Upper lobe of left lung (tissue), 4 donors: ENCODE measurements at regions not wholly inside any gene's neighbourhood (a gene's known extent, or its start where the extent isn't known, plus 50 kb on each side); places are given as distances from the start of the nearest gene placed in this dataset.

Experiments
- POLR2A ChIP-seq, 4 donors: fragments of 450-650 bp; IDR thresholded peaks; one replicate each; pipeline ENCODE4 v1.5.1; 2016 to 2017; ENCODE audit warnings: antibody characterized with exemption in 4 of 4, mild to moderate bottlenecking in 2 of 4
- POLR2AphosphoS5 ChIP-seq, 2 donors: sonication (generic); formaldehyde crosslinking; IDR thresholded peaks; one replicate each; pipeline ENCODE4 v1.5.1; 2017; ENCODE audit warnings: antibody characterized with exemption in 2 of 2
- TF ChIP-seq, protein P1 (sequence below), 6 experiments: fragments of 450-650 bp in 4 of 6; fragments of 200-600 bp in 2 of 6; sonication (generic) in 2 of 6; IDR thresholded peaks; one replicate each; pipeline ENCODE4 v1.5.1; 2016 to 2019; ENCODE audit warnings: antibody characterized with exemption in 6 of 6

DNA sequence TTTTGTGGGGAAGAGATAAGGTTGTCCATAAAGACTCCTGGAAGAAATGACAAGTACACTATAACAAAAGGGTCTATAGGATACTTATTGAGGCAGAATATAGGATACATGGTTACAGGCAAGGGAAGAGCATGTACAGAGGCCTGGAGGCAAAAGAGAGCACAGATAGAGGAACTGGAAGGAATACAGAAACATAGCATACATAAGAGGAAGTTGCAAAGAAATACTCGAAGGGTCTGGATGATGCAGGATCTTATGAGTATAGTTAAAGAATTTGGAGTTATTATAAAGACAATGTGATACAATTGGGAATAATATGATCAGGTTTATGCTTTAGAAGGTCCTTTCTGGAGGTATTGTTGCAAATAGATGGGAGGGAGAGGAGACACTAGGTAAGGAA lies 592.7 kb upstream of the POU3F2 start:
- TF ChIP-seq, protein P1, sequence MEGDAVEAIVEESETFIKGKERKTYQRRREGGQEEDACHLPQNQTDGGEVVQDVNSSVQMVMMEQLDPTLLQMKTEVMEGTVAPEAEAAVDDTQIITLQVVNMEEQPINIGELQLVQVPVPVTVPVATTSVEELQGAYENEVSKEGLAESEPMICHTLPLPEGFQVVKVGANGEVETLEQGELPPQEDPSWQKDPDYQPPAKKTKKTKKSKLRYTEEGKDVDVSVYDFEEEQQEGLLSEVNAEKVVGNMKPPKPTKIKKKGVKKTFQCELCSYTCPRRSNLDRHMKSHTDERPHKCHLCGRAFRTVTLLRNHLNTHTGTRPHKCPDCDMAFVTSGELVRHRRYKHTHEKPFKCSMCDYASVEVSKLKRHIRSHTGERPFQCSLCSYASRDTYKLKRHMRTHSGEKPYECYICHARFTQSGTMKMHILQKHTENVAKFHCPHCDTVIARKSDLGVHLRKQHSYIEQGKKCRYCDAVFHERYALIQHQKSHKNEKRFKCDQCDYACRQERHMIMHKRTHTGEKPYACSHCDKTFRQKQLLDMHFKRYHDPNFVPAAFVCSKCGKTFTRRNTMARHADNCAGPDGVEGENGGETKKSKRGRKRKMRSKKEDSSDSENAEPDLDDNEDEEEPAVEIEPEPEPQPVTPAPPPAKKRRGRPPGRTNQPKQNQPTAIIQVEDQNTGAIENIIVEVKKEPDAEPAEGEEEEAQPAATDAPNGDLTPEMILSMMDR (IDR thresholded peaks at IDR 0.05) = no peak
- TF ChIP-seq POLR2AphosphoS5 (IDR thresholded peaks at IDR 0.05) (no peak), POLR2A (IDR thresholded peaks at IDR 0.05) (no peak)
